GM23338 (cell line): ENCODE measurements at regions not wholly inside any gene's neighbourhood (a gene's known extent, or its start where the extent isn't known, plus 50 kb on each side); places are given as distances from the start of the nearest gene placed in this dataset.

Experiments
- ATAC-seq: fragments of 200-7000 bp; cut with Tn5 transposase; 3 replicates; pipeline ENCODE4 v1.9.1; 2020
- DNase-seq: peaks from one replicate; pipeline ENCODE4 v3.0.0-alpha.2; 2015; ENCODE audit warnings: low spot score
- H2AFZ ChIP-seq: fragments of 200-600 bp; sonication (generic); 2 replicates; pipeline ENCODE4 v1.8.0; 2016; ENCODE audit warnings: antibody characterized with exemption, mild to moderate bottlenecking, moderate library complexity
- H3F3A ChIP-seq: fragments of 200-600 bp; sonication (generic); replicated peaks from 2 replicates; pipeline ENCODE4 v1.8.0; 2017; ENCODE audit warnings: antibody characterized with exemption, mixed run types, low read depth
- H3K27ac ChIP-seq: fragments of 200-600 bp; sonication (generic); 2 replicates; pipeline ENCODE4 v1.6.1; 2016; ENCODE audit warnings: low read depth
- H3K27me3 ChIP-seq: fragments of 200-600 bp; sonication (generic); 2 replicates; pipeline ENCODE4 v1.8.0; 2016; ENCODE audit warnings: mild to moderate bottlenecking, mixed run types, moderate library complexity; ENCODE audit not compliant: insufficient read depth
- H3K36me3 ChIP-seq: fragments of 200-600 bp; sonication (generic); 2 replicates; pipeline ENCODE4 v1.8.0; 2016; ENCODE audit warnings: mild to moderate bottlenecking; ENCODE audit not compliant: insufficient read depth
- H3K4me1 ChIP-seq: fragments of 200-600 bp; sonication (generic); 2 replicates; pipeline ENCODE4 v1.8.0; 2016; ENCODE audit warnings: mild to moderate bottlenecking, moderate library complexity; ENCODE audit not compliant: insufficient read depth
- H3K4me2 ChIP-seq: fragments of 200-600 bp; sonication (generic); 2 replicates; pipeline ENCODE4 v1.7.1; 2017; ENCODE audit warnings: mixed run types
- H3K4me3 ChIP-seq: fragments of 200-600 bp; sonication (generic); 2 replicates; pipeline ENCODE4 v1.6.1; 2016; ENCODE audit warnings: mixed run types
- H3K79me2 ChIP-seq: fragments of 200-600 bp; sonication (generic); replicated peaks from 2 replicates; pipeline ENCODE4 v1.8.0; 2017; ENCODE audit warnings: mild to moderate bottlenecking; ENCODE audit not compliant: insufficient read depth
- H3K9me2 ChIP-seq: fragments of 200-600 bp; sonication (generic); 2 replicates; pipeline ENCODE4 v1.8.0; 2017; ENCODE audit not compliant: insufficient read depth
- H4K20me1 ChIP-seq: fragments of 200-600 bp; sonication (generic); replicated peaks from 2 replicates; pipeline ENCODE4 v1.8.0; 2017; ENCODE audit warnings: mild to moderate bottlenecking; ENCODE audit not compliant: insufficient read depth
- H3K27ac Mint-ChIP-seq: 2 replicates; pipeline ENCODE4 v1.8.0; 2020; ENCODE audit warnings: inconsistent platforms, mild to moderate bottlenecking, moderate library complexity, mixed read lengths
- H3K27me3 Mint-ChIP-seq: 3 replicates; pipeline ENCODE4 v1.8.0; 2022; ENCODE audit warnings: low read depth, mild to moderate bottlenecking, moderate library complexity, mixed read lengths, inconsistent platforms; ENCODE audit not compliant: insufficient read depth, poor library complexity
- H3K36me3 Mint-ChIP-seq: 3 replicates; pipeline ENCODE4 v1.8.0; 2021; ENCODE audit warnings: low read depth, mild to moderate bottlenecking, inconsistent platforms, moderate library complexity, mixed read lengths
- H3K4me1 Mint-ChIP-seq: 3 replicates; pipeline ENCODE4 v1.8.0; 2020; ENCODE audit warnings: mild to moderate bottlenecking, inconsistent platforms, mixed read lengths
- H3K4me3 Mint-ChIP-seq: 3 replicates; pipeline ENCODE4 v1.8.0; 2021; ENCODE audit warnings: moderate library complexity, mild to moderate bottlenecking, inconsistent platforms, mixed read lengths
- H3K9me3 Mint-ChIP-seq: 3 replicates; pipeline ENCODE4 v1.8.0; 2020; ENCODE audit warnings: moderate library complexity, mild to moderate bottlenecking, inconsistent platforms, mixed read lengths
- ETS1 ChIP-seq: IDR thresholded peaks from 2 replicates; pipeline ENCODE4 v1.6.1; 2016; ENCODE audit warnings: antibody characterized with exemption
- EZH2 ChIP-seq: fragments of 200-600 bp; sonication (generic); IDR thresholded peaks from one replicate; pipeline ENCODE4 v1.8.0; 2017; ENCODE audit warnings: antibody characterized with exemption, mild to moderate bottlenecking, low read depth; ENCODE audit not compliant: unreplicated experiment
- EZH2phosphoT487 ChIP-seq: fragments of 200-600 bp; sonication (generic); IDR thresholded peaks from one replicate; pipeline ENCODE4 v1.8.1; 2018; ENCODE audit warnings: antibody characterized with exemption; ENCODE audit not compliant: unreplicated experiment
- POLR2AphosphoS5 ChIP-seq: IDR thresholded peaks from 2 replicates; pipeline ENCODE4 v1.6.1; 2016; ENCODE audit warnings: antibody characterized with exemption, low read depth
- REST ChIP-seq: IDR thresholded peaks from one replicate; pipeline ENCODE4 v1.6.1; 2018; ENCODE audit warnings: antibody characterized with exemption; ENCODE audit not compliant: unreplicated experiment
- STAT1 ChIP-seq: IDR thresholded peaks from one replicate; pipeline ENCODE4 v1.6.1; 2016; ENCODE audit warnings: antibody characterized with exemption; ENCODE audit not compliant: unreplicated experiment
- ZNF114 ChIP-seq: fragments of 250-450 bp; sonication (Bioruptor Pico); IDR thresholded peaks from 2 replicates; pipeline ENCODE4 v1.5.0; 2020; ENCODE audit warnings: mild to moderate bottlenecking, moderate library complexity
- TF ChIP-seq, protein P1 (sequence below), 2 experiments: fragments of 200-600 bp in 1 of 2; sonication (generic) in 1 of 2; conservative IDR thresholded peaks; 2 replicates each; pipeline versions ENCODE4 v1.5.1 to v1.6.1; 2016 to 2017; ENCODE audit warnings: antibody characterized with exemption in 2 of 2, low read depth in 2 of 2, mild to moderate bottlenecking in 2 of 2, moderate library complexity in 1 of 2

- DNase-seq = no peak
- H3K27me3 ChIP-seq = no peaks in the 10 kb centered on the region
- no peaks in the 10 kb centered on the region for H4K20me1 ChIP-seq
- Mint-ChIP-seq H3K4me1 (peaks cover 17% of the 10 kb centered on the region), H3K36me3 (no peaks in the 10 kb centered on the region), H3K4me3 (no peak overlapping the region), H3K27ac (no peak overlapping the region), H3K9me3 (no peaks in the 10 kb centered on the region), H3K27me3 (no peaks in the 10 kb centered on the region)
- no peak overlapping the region for H3K4me3 ChIP-seq
- peaks cover 18% of the 10 kb centered on the region for H3K4me1 ChIP-seq
- no peak for TF ChIP-seq EZH2
- no peak for TF ChIP-seq ZNF114 (CRISPR knock-in tag)
- no peak for TF ChIP-seq REST
- TF ChIP-seq EZH2phosphoT487 = no peak
- TF ChIP-seq STAT1 = no peak
- no peak for TF ChIP-seq ETS1
- TF ChIP-seq, protein P1, sequence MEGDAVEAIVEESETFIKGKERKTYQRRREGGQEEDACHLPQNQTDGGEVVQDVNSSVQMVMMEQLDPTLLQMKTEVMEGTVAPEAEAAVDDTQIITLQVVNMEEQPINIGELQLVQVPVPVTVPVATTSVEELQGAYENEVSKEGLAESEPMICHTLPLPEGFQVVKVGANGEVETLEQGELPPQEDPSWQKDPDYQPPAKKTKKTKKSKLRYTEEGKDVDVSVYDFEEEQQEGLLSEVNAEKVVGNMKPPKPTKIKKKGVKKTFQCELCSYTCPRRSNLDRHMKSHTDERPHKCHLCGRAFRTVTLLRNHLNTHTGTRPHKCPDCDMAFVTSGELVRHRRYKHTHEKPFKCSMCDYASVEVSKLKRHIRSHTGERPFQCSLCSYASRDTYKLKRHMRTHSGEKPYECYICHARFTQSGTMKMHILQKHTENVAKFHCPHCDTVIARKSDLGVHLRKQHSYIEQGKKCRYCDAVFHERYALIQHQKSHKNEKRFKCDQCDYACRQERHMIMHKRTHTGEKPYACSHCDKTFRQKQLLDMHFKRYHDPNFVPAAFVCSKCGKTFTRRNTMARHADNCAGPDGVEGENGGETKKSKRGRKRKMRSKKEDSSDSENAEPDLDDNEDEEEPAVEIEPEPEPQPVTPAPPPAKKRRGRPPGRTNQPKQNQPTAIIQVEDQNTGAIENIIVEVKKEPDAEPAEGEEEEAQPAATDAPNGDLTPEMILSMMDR (conservative IDR thresholded peaks at IDR 0.05; ENCODE audit: low read depth in 2 of 2) = no peak
- H3K4me2 ChIP-seq = no peak overlapping the region
- no peaks in the 10 kb centered on the region for H3F3A ChIP-seq
- H2AFZ ChIP-seq = no peak overlapping the region
- H3K27ac ChIP-seq = no peak overlapping the region
- H3K36me3 ChIP-seq = no peaks in the 10 kb centered on the region
- H3K79me2 ChIP-seq = no peaks in the 10 kb centered on the region
- no peaks in the 10 kb centered on the region for H3K9me2 ChIP-seq
- ATAC-seq = no peak
These were observed 490.7 kb upstream of the B3GALT2 start for GRCh38 chr1:193676996-193677549.

GRCh38 chr1:193674292-193674944 is 488.0 kb upstream of the B3GALT2 start:
- no peak overlapping the region for H3K27ac ChIP-seq
- Mint-ChIP-seq H3K36me3 (no peaks in the 10 kb centered on the region), H3K4me3 (no peak overlapping the region), H3K27ac (no peak overlapping the region), H3K9me3 (no peaks in the 10 kb centered on the region; the same call in 2 of the 3 replicates), H3K4me1 (peaks cover under 1% of the 10 kb centered on the region; the same call in 2 of the 3 replicates), H3K27me3 (no peaks in the 10 kb centered on the region)
- H4K20me1 ChIP-seq = no peaks in the 10 kb centered on the region
- no peak for DNase-seq
- no peaks in the 10 kb centered on the region for H3F3A ChIP-seq
- no peaks in the 10 kb centered on the region for H3K4me1 ChIP-seq
- H3K4me2 ChIP-seq = no peak overlapping the region
- no peaks in the 10 kb centered on the region; the same call in 1 of the 2 replicates for H3K9me2 ChIP-seq
- no peak overlapping the region for H2AFZ ChIP-seq
- no peaks in the 10 kb centered on the region for H3K79me2 ChIP-seq
- no peaks in the 10 kb centered on the region for H3K36me3 ChIP-seq
- no peak for ATAC-seq
- no peak overlapping the region for H3K4me3 ChIP-seq
- no peaks in the 10 kb centered on the region for H3K27me3 ChIP-seq
- no peak for TF ChIP-seq ZNF114 (CRISPR knock-in tag)
- no peak for TF ChIP-seq POLR2AphosphoS5
- no peak for TF ChIP-seq ETS1
